NCI-H2171 (cell line): ENCODE measurements at regions not wholly inside any gene's neighbourhood (a gene's known extent, or its start where the extent isn't known, plus 50 kb on each side); places are given as distances from the start of the nearest gene placed in this dataset.
"Not testable (repeated sequence)": the region's sequence is repeated elsewhere in the genome, so short reads cannot be mapped to it uniquely, and the experiment has no call there.

Source experiments
- DNase-seq: peaks from one replicate; lab custom pipeline; 2025; lab: John Stamatoyannopoulos, UW

DNA sequence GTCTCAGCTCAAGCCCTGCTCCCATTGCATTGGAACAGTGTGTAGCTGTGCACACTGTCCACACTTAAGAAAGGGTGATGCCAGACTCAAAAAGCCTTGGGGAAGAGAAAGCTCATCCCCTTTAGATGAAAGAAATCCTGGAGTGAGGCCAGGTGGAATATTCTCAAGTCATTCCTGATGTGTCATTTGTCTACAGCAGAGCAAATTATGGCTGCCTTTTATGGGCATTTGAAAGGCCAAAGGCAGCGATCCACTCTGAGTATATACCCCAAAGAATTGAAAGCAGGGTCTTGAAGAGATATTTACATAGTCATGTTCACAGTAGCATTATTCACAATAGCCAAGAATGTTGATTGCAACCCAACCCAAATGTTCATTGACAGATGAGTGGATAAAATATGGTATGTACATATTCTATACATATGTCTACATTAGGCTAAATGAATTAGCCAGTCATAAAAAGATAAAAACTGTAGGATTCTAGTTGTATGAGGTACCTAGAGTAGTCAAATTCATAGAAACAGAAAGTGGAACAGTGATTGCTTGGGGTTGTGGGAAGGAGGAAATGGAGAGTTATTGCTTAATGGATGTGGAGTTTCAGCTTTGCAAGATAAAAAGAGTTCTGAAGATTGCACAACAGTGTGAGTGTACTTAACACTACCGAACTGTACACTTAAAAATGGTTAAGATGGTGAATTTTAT lies 214.9 kb downstream of the KCNRG start:
- no peak for DNase-seq

DNA sequence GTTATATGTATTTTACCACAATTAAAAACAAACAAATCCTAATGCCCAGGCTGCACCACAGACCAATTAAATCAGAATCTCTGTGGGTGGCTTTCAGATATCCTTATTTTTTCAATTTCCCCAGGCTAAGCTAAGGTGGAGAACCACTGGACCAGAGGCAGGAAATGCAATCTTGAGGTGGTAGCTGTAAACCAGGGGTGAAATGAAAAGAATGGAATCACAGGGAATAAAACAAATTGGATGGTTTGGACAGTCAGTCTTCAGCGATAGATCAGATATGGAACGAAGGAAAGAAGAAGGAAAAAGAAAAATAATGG lies 215.4 kb downstream of the KCNRG start:
- DNase-seq: no peak

DNA sequence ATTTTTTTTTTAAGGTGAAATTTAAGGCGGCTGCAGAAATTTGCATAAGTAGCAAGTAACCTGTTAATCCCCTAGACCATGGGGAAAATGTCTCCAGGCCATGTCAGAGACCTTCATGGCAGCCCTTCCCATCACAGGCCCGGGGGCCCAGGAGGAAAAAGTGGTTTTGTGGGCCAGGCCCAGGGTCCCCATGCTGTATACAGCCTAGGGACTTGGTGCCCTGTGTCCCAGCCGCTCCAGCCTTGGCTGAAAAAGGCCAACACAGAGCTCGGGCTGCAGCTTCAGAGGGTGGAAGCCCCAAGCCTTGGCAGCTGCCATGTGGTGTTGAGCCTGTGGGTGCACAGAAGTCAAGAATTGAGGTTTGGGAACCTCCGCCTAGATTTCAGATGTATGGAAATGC lies 218.3 kb downstream of the KCNRG start:
- not testable (repeated sequence) for DNase-seq

DNA sequence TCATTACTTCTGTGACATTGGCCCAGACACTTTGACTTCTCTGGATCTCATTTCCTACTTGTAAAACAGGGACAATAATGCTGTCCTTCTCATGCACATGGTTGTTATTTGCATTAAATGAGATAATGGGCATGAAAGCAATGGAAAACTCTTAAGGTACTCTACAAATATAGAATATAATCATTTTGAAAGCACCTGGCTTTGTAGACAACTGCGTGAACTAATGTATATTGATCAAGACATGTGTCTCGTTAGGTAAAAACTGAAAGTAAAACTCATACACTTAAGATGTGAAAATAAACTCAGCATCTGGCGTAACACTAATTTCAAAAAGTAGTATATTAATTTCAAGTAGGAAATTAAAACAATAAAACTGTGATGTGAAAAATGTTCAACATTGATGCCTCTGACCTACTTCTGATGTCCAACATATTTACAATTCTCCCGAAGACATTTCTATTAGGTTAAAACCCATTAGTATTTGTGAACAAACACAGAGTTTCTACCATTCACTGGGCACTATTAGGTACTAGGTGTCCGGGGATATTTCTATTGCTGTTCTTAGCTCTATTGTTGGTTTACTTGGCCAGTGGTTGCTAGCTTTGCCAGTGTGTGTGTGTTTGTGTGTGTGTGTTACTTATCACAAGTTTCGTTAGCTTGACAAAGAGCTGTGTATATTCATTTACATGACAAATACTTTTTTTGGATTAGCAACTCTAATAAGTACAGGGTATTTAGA lies 220.5 kb downstream of the KCNRG start:
- no peak for DNase-seq

DNA sequence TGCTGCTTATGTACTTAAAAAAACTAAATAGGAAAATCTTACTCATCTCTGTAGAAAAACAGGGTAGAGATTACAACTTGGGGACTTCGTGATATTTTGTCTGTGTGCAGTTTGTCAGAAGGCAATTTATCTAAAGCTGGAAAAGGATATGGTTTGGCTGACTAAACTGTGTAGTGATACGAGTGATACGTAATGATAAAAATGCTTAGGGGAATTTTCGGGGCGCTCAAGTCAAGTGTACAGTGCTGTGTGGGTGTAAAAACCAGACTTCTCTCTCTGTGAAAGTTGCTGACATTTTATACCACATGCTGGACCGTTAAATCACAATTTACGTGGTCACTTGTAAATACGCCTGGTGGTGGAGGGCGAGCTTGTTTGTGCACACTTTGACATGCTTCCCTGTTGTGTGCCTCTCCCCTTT lies 221.7 kb downstream of the KCNRG start:
- DNase-seq: no peak

DNA sequence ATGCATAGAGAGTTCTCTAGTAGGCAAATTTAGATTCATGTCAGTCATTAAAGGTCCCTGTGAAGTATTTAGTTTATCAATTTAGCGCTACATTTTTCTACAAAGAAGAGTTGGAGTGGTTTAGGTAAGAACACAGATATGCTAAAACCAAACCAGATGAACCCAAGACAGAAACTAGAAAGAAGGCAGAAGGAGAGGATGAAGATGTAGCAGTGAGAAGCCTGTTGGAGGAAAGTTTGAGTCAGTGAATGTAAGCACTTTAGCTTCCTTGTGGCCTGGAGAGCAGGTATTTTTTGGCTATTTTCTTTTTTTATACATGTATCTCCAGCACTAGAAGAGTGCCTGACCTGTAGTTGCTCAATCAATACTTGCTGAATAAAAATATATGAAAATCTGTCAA lies 223.7 kb downstream of the KCNRG start:
- DNase-seq: no peak

DNA sequence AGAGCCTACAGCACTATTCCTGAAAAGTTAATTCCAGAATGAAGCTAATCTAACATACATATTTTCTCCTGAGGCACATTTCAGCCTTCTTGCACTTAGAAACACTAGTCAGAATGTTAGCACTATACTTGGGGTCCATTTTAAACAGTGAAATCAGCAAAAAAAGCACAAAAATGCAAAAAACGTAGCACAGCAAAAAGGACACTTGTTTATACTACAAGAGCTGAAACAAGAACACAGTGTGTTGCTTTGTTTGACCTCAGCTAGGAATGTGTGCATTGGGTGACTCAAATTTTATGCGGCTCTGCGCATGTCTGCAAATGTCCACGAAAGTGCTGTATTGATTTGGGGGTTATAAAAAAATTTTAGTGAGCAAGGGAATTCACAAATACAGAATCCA lies 226.2 kb downstream of the KCNRG start:
- DNase-seq: no peak

DNA sequence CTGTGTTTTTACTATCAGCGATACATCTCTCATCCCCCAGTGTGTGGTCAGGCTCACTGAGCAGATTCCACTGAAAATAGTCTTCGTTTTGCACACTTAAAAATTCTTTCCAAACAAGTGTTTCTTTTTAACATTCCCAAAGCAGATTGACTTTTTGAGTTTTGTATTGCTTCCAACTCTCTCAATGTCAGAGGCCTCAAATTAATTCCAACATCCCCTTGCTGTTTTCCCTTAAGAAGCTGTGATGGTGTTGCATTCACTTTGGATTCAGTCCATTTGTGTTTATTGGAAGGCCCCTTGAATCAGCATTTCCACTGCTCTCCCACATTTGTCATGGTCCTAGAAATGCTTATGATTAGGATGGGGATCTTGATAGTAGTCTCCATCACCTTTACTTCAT lies 228.7 kb downstream of the KCNRG start:
- DNase-seq: no peak

DNA sequence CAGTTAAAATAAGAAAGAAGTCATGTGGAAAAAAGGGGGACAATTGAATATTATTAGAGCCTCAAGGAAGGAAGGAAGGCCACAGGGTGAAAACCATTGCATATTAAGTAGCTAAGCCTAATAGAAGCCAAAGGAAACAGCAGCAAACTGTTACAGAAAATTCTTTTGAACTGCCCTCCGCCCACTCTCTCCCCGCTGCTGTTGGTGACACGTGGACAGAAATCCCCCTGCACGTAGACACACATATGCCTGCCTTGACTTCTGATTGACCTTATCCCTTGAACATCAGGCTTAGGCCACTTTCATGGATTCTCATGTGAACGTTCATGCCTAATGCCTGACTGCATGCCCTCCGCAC lies 229.1 kb downstream of the KCNRG start:
- DNase-seq: no peak

DNA sequence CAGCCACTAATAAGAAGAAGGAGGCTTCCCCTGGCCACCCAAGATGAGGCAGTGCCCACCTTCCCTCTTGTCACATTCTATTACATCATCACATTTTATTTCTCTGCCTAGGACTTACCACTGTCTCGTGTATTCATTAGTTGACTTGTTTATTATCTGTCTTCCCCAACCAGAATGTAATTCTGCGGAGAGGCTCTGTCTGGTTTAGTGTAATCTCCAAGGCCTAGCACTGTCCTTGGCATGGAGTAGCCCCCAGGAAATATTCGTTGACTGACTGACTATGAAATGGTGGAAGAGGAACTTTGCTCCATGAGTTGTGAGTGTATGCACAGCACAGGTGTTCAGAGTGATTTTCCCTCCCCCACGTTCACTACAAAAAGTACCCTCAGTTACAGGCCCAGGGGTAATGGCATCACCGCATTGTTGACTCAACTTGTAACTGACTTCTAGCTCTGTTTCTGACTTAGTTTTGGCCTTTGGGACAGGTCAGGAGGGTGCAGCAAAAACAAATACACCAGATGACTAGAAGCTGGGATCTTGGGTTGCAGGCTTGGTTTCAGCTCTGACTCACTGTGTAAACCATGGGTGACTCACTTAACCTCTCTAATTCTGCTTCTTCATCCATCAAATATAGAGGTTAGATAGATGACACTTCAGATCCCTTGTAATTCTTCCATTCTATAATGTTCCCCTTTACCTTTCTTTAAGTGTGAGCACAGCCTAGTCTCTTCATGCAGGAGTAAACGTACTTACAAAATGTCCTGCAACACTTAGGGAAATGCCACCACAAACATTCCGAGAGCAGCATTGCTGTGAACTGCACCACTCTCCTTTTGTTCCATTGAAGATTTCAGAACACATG lies 229.7 kb downstream of the KCNRG start:
- DNase-seq: no peak

DNA sequence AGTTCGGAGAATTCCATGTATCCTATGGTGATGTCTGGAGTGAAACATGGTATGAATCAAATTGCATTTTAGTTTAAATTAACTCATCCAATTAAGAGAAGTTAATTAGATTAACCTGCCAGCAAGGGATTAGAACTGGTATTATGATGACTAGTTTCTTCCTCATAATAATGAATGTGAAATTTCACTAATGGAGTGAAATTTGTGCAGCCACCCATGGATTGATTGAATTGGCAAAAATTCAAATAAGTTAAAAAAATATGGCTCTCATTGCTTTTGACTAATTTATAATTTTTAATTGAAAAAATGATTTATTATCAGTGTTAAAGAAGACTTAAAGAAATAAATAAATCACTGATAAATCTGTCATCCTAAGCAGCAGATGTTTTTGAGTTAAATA lies 232.0 kb downstream of the KCNRG start:
- DNase-seq: no peak

DNA sequence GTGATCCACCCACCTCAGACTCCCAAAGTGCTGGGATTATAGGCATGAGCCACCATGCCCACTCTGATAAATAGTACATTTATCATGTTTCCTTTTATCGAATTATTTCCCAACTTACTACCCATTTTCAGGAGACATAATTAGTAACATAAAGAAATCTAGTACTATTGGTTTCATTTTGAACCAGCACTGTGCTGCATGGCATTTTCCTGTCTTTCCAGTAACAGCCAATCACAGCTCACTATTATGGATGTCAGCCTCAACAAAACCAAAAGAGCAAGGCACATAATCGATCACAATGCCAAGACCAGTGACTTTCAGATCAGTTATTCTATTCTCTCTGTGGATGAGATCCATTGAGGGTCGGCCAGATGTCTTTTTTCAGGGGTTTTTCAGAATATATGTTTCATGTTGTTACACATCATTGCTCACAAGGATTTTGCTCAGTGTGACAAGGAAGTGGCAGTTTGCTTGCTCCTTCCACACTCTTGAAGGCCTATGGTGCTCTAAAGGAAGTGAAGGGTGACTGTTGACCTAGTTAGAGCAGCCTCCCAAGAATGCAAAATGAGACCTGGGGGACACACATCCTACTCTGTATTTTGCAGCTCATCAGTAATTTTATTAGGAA lies 233.4 kb downstream of the KCNRG start:
- no peak for DNase-seq

DNA sequence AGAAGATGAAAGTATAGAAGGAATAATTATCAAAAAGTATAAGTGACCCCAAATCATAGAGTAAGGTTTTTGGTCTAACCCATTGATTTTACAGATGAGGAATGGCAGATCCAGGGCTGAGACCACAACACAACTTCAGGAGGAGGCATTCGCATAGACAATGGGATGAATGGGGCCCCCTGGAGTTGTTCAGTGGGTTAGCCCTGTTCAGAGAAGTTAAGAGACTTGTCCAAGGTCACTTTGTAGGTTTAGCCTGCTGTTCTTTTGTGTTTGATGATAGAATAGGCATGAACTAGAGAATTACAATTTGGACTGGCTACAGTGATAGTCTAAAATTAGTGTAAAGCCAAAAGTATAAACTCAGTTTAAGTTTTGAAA lies 233.9 kb downstream of the KCNRG start:
- DNase-seq: no peak

DNA sequence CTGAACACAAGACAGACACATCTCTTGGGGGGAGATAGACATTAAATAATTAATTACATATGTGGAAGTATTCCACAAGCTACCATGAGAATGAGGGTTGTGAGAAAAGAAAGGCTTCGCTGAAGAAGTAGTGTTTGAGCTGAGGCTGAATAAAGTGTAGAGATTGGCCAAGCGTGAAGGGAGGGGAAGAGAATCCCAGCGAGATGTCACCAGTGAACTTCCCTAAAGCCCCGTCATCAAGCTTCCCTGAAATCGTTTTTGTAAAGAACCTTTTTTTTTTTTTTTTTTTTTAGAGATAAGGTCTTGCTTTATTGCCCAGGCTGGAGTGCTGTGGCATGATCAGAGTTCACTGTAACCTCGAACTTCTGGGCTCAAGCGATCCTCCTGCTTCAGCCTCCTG lies 235.2 kb downstream of the KCNRG start:
- no peak for DNase-seq

DNA sequence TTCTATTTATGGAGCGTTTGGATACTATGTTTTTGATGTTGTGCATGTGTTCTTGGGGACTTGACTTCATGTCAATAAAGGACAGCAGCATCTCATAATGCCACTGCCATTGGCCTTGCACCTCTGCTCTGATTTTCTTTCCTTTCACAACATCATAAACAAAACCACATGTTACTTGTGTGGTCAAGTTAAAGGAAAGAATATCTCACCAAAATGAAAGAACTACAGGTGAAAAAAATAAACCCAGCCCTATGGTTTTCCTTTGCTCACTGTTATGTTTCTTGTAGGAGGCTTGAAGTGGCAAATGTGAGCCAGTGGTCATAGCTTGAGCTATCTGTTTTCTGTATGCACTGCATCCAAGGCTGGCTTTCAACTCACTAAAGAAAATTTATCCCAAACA lies 240.4 kb downstream of the KCNRG start:
- DNase-seq: no peak

DNA sequence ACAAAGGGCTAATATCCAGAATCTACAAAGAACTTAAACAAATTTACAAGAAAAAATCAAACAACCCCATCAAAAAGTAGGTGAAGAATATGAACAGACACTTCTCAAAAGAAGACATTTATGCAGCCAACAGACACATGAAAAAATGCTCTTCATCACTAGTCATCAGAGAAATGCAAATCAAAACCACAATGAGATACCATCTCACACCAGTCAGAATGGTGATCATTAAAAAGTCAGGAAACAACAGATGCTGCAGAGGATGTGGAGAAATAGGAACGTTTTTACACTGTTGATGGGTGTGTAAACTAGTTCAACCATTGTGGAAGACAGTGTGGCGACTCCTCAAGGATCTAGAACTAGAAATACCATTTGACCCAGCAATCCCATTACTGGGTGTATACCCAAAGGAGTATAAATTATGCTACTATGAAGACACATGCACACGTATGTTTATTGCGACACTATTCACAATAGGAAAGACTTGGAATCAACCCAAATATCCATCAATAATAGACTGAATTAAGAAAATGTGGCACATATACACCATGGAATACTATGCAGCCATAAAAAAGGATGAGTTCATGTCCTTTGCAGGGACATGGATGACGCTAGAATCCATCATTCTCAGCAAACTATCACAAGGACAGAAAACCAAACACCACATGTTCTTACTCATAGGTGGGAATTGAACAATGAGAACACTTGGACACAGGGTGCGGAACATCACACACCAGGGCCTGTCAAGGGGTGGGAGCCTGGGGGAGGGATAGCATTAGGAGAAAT lies 241.5 kb downstream of the KCNRG start:
- not testable (repeated sequence) for DNase-seq

DNA sequence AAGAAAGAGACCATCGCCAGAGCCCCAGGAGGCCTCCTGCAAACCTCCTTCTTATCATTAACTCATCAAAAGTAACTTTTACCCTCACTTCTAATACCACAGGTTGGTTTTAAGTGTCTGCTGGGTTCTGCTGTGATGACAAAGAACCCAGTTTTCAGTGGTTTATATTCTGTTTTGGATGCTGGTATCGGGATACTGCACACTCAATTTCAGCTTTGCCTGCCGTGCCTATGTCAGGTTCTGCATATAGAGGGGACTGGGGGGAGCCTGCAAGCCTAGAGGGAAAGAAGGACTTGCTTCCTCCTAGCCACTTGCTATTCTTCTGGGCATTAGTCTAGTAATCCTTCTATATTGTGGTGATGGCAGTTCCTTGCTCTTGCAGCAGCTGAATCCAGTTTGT lies 242.4 kb downstream of the KCNRG start:
- DNase-seq: no peak

DNA sequence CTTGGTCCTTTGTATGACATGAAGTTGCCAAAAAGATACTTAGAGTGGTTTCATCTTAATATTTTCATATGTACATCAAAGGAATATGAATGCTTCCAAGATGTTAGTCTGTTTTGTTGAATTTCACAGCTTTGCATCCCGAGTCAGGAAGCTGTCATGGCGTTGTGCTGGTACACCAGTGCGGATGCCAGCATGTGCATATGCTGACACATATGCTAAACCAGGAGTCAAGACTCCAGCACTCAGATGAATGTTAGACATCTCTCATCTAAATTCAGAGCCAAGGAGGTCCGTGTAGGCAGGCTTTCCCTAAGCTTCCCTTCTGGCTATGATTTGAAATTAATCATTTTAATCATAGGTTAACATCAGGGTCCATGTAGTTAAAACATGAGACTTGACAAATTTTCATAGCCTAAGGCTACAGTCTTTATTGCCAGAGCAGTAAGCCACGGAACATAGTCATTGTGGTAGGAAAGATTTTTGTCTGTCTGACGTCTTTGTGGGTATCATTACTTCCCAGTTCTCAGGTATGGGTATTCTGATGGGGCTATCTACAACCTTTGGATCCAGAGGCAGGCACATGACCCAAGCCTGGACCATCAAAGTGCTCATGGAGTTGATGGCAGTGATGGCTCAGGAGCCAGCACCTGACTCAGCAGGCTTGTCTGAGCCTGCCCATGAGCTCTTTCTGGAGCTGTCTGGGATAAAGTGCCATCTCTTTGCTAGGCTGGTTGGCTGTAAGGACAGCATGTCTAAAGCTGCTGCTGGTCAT lies 246.1 kb downstream of the KCNRG start:
- DNase-seq: no peak

DNA sequence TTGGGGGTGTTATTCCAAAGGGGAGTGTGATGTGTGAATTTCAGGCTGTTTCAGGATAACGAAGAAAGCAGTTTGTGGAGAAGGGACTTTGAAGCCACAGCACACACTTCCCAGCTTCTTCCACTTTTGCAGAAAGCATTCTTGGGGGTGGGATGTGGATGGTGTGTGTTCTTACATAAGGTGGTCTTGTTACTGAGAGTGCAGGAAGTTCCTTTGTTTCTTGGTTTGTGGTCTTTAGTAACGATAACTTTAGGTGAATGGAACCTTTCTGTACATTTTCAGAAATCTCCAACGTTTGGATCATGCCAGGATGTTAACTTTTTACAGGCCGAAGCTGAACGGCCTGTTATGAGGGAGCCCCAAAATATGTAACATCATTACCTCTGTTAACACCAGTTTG lies 251.8 kb downstream of the KCNRG start:
- no peak for DNase-seq

DNA sequence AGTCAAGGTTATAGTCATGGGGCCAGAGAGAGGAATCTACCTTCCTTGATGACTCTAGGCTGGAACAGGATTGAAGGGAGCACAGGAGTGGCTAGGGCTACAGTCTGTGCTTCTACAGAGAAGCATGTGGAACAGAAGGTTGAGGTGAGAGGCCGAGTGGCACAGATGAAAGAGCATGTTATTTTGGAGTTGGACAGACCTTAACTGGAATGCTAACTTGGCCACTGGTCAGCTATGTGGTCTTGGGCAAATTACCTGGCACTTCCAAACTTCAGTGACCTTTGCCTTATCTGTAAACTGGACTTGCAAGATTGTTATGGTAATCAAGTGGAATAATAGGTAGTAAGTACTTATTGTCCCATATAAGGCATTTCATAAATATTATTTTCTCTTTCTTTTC lies 252.7 kb downstream of the KCNRG start:
- no peak for DNase-seq

DNA sequence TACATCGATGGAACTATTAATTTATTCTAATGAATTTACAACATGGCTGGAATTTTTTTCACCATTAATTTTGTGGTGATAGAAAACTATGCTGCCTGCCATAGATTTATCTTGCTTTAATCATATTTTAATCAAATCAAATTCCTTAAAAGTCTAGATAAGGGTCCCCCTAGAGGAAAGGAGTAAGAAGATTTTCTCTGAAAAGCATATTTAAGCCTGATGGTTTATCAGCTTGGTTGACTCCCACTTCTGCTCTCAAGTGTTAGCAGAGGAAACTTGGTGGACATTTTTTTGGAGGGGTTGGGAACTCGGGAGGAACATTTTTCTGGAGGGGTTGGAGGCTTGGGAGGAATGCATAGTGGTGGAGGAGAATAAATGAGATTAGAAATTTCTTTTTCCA lies 253.3 kb downstream of the KCNRG start:
- no peak for DNase-seq
